Thyroid gland (tissue), 4 donors: ENCODE measurements at regions not wholly inside any gene's neighbourhood (a gene's known extent, or its start where the extent isn't known, plus 50 kb on each side); places are given as distances from the start of the nearest gene placed in this dataset.

Source experiments
- DNase-seq, 2 donors: peaks; one replicate each; pipeline ENCODE4 v3.0.0-alpha.2; 2019
- H3K27ac ChIP-seq, 3 donors: fragments of 200-600 bp; sonication (generic); 1 replicate in 2 of 3; 2 replicates in 1 of 3; pipeline ENCODE4 v1.5.1; 2016 to 2019; ENCODE audit warnings: mild to moderate bottlenecking in 1 of 3, moderate library complexity in 1 of 3
- H3K27me3 ChIP-seq: fragments of 200-600 bp; sonication (generic); one replicate; pipeline ENCODE4 v1.5.1; 2019
- H3K36me3 ChIP-seq, 2 donors: fragments of 200-600 bp; sonication (generic); one replicate each; pipeline ENCODE4 v1.5.1; 2016 to 2019
- H3K4me1 ChIP-seq, 2 donors: fragments of 200-600 bp; sonication (generic); one replicate each; pipeline ENCODE4 v1.5.1; 2017 to 2019
- H3K4me3 ChIP-seq, 3 donors: fragments of 200-600 bp; sonication (generic); replicated peaks in 1 of 3; 1 replicate in 2 of 3; 2 replicates in 1 of 3; pipeline ENCODE4 v1.5.1; 2016; ENCODE audit warnings: mild to moderate bottlenecking in 1 of 3
- H3K9me3 ChIP-seq: fragments of 200-600 bp; sonication (generic); one replicate; pipeline ENCODE4 v1.5.1; 2017
- POLR2A ChIP-seq, 2 donors: fragments of 450-650 bp; IDR thresholded peaks; one replicate each; pipeline ENCODE4 v1.6.1; 2017; ENCODE audit warnings: antibody characterized with exemption in 2 of 2, mild to moderate bottlenecking in 2 of 2, moderate library complexity in 1 of 2
- WGBS, 2 donors: methylation state at CpG; one replicate each; pipeline ENCODE4 v1.1.5; 2017; 5-methylcytosine and 5-hydroxymethylcytosine counted together
- intact Hi-C: fragments of 100-400 bp; cut with DNase I; formaldehyde crosslinking; loops from one replicate; pipeline ENCODE4 v1.15.1; 2023
- TF ChIP-seq, protein P1 (sequence below), 6 experiments: fragments of 200-600 bp in 3 of 6; fragments of 450-650 bp in 3 of 6; sonication (generic) in 3 of 6; IDR thresholded peaks; one replicate each; pipeline ENCODE4 v1.5.1; 2016 to 2019; ENCODE audit warnings: antibody characterized with exemption in 6 of 6, mild to moderate bottlenecking in 2 of 6, inconsistent platforms in 1 of 6, moderate library complexity in 1 of 6

GRCh38 chr3:10555263-10555662 lies 49.9 kb upstream of the ATP2B2 start:
- H3K27ac ChIP-seq = no peak overlapping the region
- no peak for DNase-seq
- TF ChIP-seq POLR2A (IDR thresholded peaks at IDR 0.05) = no peak
- TF ChIP-seq, protein P1, sequence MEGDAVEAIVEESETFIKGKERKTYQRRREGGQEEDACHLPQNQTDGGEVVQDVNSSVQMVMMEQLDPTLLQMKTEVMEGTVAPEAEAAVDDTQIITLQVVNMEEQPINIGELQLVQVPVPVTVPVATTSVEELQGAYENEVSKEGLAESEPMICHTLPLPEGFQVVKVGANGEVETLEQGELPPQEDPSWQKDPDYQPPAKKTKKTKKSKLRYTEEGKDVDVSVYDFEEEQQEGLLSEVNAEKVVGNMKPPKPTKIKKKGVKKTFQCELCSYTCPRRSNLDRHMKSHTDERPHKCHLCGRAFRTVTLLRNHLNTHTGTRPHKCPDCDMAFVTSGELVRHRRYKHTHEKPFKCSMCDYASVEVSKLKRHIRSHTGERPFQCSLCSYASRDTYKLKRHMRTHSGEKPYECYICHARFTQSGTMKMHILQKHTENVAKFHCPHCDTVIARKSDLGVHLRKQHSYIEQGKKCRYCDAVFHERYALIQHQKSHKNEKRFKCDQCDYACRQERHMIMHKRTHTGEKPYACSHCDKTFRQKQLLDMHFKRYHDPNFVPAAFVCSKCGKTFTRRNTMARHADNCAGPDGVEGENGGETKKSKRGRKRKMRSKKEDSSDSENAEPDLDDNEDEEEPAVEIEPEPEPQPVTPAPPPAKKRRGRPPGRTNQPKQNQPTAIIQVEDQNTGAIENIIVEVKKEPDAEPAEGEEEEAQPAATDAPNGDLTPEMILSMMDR (IDR thresholded peaks at IDR 0.05) = no peak
- H3K36me3 ChIP-seq = no peaks in the 10 kb centered on the region
- no peaks in the 10 kb centered on the region for H3K27me3 ChIP-seq
- WGBS, 2 donors = 75 to 88% methylated on average over 1 of the region's 1 CpG
- H3K4me1 ChIP-seq = no peaks in the 10 kb centered on the region
- no peaks in the 10 kb centered on the region for H3K9me3 ChIP-seq
- intact Hi-C loops = no loop called here
- H3K4me3 ChIP-seq = no peak overlapping the region

GRCh38 chr3:10556312-10556711 lies 50.9 kb upstream of the ATP2B2 start:
- no peaks in the 10 kb centered on the region for H3K27me3 ChIP-seq
- no peak for DNase-seq
- no peak overlapping the region for H3K4me3 ChIP-seq
- no peaks in the 10 kb centered on the region for H3K36me3 ChIP-seq
- H3K9me3 ChIP-seq = no peaks in the 10 kb centered on the region
- H3K27ac ChIP-seq = no peak overlapping the region
- no peaks in the 10 kb centered on the region for H3K4me1 ChIP-seq
- intact Hi-C loops = no loop called here
- TF ChIP-seq, protein P1 (IDR thresholded peaks at IDR 0.05) = no peak
- 42 to 55% methylated on average over 7 of the region's 7 CpGs for WGBS, 2 donors

DNA sequence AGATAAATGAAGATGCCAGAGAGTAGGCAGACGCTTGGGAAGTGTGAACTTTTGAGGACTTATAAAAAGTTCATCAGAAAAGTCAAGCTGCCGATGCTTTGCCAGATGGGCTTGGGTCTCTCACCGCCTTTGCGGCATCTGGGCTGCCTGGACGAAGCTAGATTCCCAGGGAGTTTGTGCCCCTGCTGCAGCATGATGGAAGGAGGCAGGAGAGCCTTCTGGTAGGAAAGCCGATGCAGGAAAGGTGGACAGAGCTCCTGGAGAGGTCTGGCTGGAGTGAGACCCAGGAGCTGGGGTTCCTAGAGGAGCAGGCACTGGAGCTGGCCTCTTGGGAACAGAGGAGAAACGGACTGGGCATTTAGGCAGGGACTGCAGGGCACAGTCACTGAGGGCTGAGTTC lies 51.9 kb upstream of the ATP2B2 start:
- no peaks in the 10 kb centered on the region for H3K27me3 ChIP-seq
- intact Hi-C loops = no loop called here
- H3K36me3 ChIP-seq = no peaks in the 10 kb centered on the region
- no peak overlapping the region for H3K27ac ChIP-seq
- 68 to 70% methylated on average over 7 of the region's 7 CpGs for WGBS, 2 donors
- no peak overlapping the region for H3K4me3 ChIP-seq
- H3K4me1 ChIP-seq = no peaks in the 10 kb centered on the region
- no peak for DNase-seq
- H3K9me3 ChIP-seq = no peaks in the 10 kb centered on the region
- TF ChIP-seq, protein P1 (IDR thresholded peaks at IDR 0.05) = no peak
- TF ChIP-seq POLR2A (IDR thresholded peaks at IDR 0.05) = no peak

- intact Hi-C loops = no loop called here
- no peak overlapping the region for H3K4me3 ChIP-seq
- no peaks in the 10 kb centered on the region for H3K27me3 ChIP-seq
- H3K36me3 ChIP-seq = no peaks in the 10 kb centered on the region
- H3K9me3 ChIP-seq = no peaks in the 10 kb centered on the region
- H3K4me1 ChIP-seq = no peaks in the 10 kb centered on the region
- no peak for DNase-seq
- TF ChIP-seq, protein P1 (IDR thresholded peaks at IDR 0.05) = no peak
- no peak for TF ChIP-seq POLR2A (IDR thresholded peaks at IDR 0.05)
- no peak overlapping the region for H3K27ac ChIP-seq
- 67 to 74% methylated on average over 5 of the region's 5 CpGs for WGBS, 2 donors
These were observed 52.5 kb upstream of the ATP2B2 start for GRCh38 chr3:10557781-10558373.

- DNase-seq = no peak
- H3K36me3 ChIP-seq = no peaks in the 10 kb centered on the region
- H3K4me1 ChIP-seq = no peaks in the 10 kb centered on the region
- H3K27me3 ChIP-seq = no peaks in the 10 kb centered on the region
- WGBS, 2 donors = 42 to 43% methylated on average over 4 of the region's 4 CpGs
- TF ChIP-seq POLR2A (IDR thresholded peaks at IDR 0.05) = no peak
- TF ChIP-seq, protein P1 (IDR thresholded peaks at IDR 0.05) = no peak
- intact Hi-C loops = no loop called here
- H3K27ac ChIP-seq = no peak overlapping the region
- no peaks in the 10 kb centered on the region for H3K9me3 ChIP-seq
- H3K4me3 ChIP-seq = no peak overlapping the region
These were observed 53.4 kb upstream of the ATP2B2 start for GRCh38 chr3:10558736-10559135.
